ENCODE measurements at regions not wholly inside any gene's neighbourhood (a gene's known extent, or its start where the extent isn't known, plus 50 kb on each side); places are given as distances from the start of the nearest gene placed in this dataset.

- TF ChIP-seq USF2 (IDR thresholded peaks at IDR 0.05; ENCODE audit: low read length) (no peak), E2F6 (IDR thresholded peaks at IDR 0.05) (no peak), EZH2 (IDR thresholded peaks at IDR 0.05; ENCODE audit: low read depth, low read length, severe bottlenecking) (no peak), BACH1 (IDR thresholded peaks at IDR 0.05; ENCODE audit: low read length) (no peak), BCL11A (IDR thresholded peaks at IDR 0.05; ENCODE audit: low read depth in 2 of 2, low read length in 2 of 2) (no peak)
Observed at GRCh38 chr3:66629150-66629981, 128.5 kb upstream of the LRIG1 start (continued).

Measured in H1 (cell line).